GM21737 (cell line): ENCODE measurements at regions not wholly inside any gene's neighbourhood (a gene's known extent, or its start where the extent isn't known, plus 50 kb on each side); places are given as distances from the start of the nearest gene placed in this dataset.
"Not testable (repeated sequence)": the region's sequence is repeated elsewhere in the genome, so short reads cannot be mapped to it uniquely, and the experiment has no call there.

ENCODE experiments used
- ATAC-seq: cut with Tn5 transposase; IDR thresholded peaks from one replicate; pipeline ENCODE4 v1.9.1; 2021; ENCODE audit warnings: mild to moderate bottlenecking, moderate library complexity; ENCODE audit not compliant: unreplicated experiment

- ATAC-seq = not testable (repeated sequence)
Observed at GRCh38 chr21:6060054-6060681, 4461.2 kb upstream of the TPTE start.

DNA sequence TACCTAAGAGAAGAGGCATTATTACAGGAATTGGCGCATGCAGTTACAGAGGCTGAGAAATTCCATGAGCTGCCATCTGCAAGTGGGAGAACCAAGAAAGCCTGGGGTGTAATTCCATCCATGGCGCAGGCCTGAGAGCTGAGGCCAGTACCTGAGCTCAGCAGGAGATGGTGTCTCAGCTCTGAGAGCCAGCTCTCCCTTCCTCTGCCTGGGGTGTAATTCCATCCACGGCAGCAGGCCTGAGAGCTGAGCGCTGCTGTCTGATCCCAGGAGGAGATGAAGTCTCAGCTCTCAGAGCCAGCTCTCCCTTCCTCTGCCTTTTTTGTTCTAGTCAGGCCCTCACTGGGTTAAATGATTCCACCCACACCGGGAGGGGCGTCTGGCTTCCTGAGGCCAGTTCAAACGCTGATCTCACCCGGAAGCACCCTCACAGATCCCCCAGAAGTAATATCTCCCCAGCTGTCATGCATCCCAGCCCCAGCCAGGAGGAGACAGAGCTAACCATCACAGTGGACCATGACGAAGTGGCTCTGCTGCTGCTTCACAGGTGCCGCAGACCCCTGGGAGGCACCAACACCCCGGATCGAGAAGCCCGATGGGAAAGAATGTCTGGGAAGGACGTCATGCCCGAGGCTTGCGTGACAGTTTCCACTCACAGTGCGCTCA, 4454.9 kb upstream of the TPTE start:
- ATAC-seq = not testable (repeated sequence)

DNA sequence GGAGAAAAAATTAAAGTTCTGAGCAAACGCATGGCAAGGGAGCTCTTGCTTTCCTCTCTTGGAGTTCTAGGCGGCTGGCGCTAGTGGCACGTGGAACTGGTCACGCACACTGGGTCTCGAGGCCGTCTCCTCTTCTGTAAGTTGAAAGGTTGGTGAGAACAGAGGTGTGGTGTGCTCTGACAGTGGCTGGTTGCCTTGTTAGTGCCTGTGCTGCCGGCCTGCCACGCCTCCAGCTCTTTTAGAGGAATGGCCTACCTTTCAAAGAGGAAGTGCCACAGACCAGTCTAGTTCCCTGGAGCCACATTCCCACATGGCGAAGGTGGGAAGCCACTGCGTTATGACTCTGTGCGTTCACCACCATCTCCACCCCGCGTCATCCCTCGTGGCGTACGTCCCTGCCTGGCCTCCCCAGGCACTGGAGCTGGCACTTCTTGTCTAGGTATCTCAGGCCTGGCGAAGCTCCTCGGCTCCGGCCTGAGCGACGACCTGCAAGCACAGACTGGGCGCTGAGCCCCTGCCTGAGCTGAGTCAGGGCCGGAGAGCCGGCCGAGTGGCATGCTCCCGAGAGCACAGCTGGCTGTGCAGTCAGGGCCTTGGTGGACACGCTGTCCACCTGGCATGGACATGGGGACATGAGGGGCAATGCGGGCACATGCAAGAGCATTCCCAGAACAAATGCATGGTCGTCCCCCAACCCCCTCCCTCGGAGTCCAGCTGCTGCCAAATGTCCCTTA, 4453.1 kb upstream of the TPTE start:
- not testable (repeated sequence) for ATAC-seq

DNA sequence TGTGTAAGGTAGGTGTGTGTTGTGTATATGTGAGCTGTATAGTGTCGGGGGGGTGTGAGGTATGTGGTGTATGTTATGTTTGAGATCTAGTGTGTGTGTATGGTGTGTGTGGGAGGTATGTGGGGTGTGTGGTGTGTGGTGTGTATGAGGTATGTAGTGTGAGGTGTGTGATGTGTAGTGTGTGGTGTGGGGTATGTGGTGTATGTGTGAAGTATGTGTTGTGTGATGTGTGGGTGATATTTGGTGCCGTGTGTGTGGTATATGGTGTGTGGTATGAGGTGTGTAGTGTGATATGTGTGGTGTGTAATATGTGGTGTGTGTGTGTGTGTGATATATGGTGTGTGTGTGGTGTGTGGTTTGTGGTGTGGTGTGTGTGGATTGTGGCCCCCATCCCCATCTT, 4451.2 kb upstream of the TPTE start:
- ATAC-seq = not testable (repeated sequence)

- ATAC-seq = not testable (repeated sequence)
Observed at GRCh38 chr21:6072691-6073090, 4448.7 kb upstream of the TPTE start.

DNA sequence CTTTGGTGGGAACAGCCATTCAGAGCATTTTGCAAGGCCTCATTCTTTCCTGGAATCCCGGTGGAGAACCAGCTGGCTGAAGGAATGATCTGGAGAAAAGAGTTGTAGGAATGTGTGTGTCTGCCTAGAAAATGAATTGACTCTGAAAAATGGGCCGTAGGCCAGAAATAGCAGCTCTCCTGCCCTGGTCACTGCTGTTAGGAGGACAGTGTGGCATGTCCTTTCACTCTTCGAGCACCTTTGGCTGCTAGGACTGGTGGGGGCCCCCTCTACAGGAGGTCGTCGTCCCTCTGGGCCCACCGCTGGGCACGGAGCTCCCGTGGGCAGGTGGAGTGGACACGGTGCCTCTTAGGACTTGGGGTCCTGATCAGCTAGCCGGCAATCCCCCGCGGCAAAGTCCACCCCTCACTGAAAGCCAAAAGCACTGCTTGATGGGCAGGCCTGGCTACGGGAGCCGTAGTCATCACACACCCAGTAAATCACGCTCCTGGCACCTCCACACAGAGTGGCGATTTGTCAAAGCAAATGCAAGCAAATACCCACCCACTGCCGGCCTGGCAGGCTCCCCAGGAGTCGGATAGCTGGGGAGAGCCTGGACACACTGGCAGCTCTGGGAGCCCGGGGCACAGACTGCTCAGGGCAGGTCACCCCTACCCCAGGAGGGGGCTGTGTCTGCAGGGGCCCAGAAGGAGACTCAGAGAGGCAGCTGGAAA, 4447.2 kb upstream of the TPTE start:
- ATAC-seq = not testable (repeated sequence)

GRCh38 chr21:6074935-6075334, 4446.4 kb upstream of the TPTE start:
- not testable (repeated sequence) for ATAC-seq

GRCh38 chr21:6075627-6076208, 4445.7 kb upstream of the TPTE start:
- not testable (repeated sequence) for ATAC-seq

DNA sequence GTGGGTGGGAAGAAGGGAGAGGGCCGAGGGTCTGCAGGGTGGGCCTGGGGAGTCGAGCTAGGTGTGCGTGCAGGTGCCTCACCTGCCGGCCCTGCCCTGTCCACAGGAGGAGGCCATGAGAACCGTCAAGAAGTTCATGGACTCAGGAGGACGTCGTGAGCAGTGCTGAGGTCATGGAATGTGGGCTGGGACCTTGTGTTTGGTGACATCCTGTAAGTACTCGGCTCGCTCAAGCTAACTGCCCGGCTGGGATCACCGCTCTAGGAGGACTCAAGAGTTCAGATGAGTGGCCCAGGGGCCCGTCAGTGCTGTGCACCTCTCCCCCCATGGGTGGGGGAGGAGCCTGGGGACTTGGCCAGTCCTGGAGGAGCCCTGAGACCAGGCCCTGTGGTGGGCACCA, 4444.0 kb upstream of the TPTE start:
- ATAC-seq = not testable (repeated sequence)

- not testable (repeated sequence) for ATAC-seq
Observed at GRCh38 chr21:6078902-6079301, 4442.5 kb upstream of the TPTE start.

DNA sequence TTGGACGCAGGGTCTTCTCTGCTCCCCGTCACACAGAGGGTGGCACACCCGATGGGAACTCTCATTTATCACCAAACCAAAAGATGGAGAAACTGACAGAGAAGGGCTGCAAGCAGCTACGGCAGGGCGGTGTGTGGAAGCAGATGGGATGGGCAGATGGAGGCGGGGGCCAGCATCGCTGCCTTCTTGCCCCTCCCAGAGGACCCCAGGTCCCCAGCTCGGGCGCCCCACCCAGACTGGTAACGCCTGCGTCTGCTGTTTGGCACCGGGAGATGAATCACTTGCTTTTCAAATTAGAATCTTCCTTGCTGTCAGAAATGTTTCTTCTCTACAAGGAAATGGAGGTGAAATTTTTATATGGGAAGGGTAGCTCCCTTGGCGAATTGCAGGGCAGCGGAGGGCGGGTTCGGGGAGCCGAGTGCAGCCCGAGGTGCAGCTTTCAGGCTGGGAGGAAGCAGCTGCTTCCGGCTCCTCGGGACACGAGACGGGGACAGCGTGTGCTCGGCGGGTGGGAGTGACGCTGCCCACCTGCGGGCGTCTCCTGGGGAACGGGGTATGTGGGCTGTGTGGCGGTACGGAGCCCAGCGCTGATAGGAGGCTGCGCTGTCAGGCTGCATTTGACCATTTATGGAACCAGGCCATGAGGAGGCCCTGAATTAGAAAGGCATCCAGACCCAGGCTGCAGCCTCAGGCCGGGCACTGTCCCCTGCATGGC, 4440.3 kb upstream of the TPTE start:
- ATAC-seq = not testable (repeated sequence)

- not testable (repeated sequence) for ATAC-seq
Observed at GRCh38 chr21:6082166-6082565, 4439.2 kb upstream of the TPTE start.

- not testable (repeated sequence) for ATAC-seq
Observed at GRCh38 chr21:6083574-6084120, 4437.7 kb upstream of the TPTE start.

GRCh38 chr21:6086038-6086437, 4435.3 kb upstream of the TPTE start:
- ATAC-seq = not testable (repeated sequence)

DNA sequence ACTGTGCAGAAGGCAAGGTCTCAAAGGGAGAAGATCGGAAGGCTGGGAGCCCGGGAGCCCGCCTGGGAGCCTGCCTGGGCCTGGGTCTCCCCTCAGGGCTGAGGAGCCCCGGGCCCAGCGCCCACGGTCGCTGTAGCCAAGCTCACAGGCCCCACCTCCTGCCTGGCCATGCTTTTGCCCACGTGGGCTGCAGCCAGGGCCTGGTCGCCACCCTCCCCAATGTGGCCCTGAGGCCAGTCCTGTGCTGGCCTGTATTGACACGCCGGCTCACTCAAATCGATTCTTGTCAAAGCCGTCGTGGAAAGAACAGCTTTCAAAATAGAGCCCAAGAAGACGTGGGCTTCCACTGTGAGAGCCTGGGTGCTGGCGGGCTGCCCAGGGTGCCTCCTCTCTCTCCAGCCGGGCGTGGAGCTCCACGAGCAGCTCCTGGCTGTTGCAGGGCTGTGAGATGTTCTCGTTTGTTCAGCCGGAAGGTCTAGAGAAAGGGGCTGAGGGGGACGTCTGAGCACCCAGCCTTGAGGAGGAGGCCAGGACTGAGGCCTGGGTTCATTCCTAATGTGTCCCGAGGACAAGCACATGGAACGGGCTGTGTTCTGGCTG, 4433.7 kb upstream of the TPTE start:
- not testable (repeated sequence) for ATAC-seq

GRCh38 chr21:6090286-6090908, 4431.0 kb upstream of the TPTE start:
- not testable (repeated sequence) for ATAC-seq

- ATAC-seq = not testable (repeated sequence)
Observed at GRCh38 chr21:6091335-6092027, 4429.9 kb upstream of the TPTE start.

GRCh38 chr21:6092401-6092800, 4429.0 kb upstream of the TPTE start:
- not testable (repeated sequence) for ATAC-seq
